ENCODE measurements at regions not wholly inside any gene's neighbourhood (a gene's known extent, or its start where the extent isn't known, plus 50 kb on each side); places are given as distances from the start of the nearest gene placed in this dataset.
"Not testable (repeated sequence)": the region's sequence is repeated elsewhere in the genome, so short reads cannot be mapped to it uniquely, and the experiment has no call there.

- TF ChIP-seq CTCF (IDR thresholded peaks at IDR 0.05) (no peak), ZBTB21 (CRISPR knock-in tag; IDR thresholded peaks at IDR 0.05; ENCODE audit: borderline replicate concordance) (no peak), GABPB1 (CRISPR knock-in tag; IDR thresholded peaks at IDR 0.05) (no peak), KAT7 (CRISPR knock-in tag; IDR thresholded peaks at IDR 0.05; ENCODE audit: borderline replicate concordance) (no peak), NR2C2 (CRISPR knock-in tag; IDR thresholded peaks at IDR 0.05) (no peak)
- TF ChIP-seq, protein P1, sequence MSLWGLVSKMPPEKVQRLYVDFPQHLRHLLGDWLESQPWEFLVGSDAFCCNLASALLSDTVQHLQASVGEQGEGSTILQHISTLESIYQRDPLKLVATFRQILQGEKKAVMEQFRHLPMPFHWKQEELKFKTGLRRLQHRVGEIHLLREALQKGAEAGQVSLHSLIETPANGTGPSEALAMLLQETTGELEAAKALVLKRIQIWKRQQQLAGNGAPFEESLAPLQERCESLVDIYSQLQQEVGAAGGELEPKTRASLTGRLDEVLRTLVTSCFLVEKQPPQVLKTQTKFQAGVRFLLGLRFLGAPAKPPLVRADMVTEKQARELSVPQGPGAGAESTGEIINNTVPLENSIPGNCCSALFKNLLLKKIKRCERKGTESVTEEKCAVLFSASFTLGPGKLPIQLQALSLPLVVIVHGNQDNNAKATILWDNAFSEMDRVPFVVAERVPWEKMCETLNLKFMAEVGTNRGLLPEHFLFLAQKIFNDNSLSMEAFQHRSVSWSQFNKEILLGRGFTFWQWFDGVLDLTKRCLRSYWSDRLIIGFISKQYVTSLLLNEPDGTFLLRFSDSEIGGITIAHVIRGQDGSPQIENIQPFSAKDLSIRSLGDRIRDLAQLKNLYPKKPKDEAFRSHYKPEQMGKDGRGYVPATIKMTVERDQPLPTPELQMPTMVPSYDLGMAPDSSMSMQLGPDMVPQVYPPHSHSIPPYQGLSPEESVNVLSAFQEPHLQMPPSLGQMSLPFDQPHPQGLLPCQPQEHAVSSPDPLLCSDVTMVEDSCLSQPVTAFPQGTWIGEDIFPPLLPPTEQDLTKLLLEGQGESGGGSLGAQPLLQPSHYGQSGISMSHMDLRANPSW (CRISPR knock-in tag; conservative IDR thresholded peaks at IDR 0.05; ENCODE audit: low read depth) = no peak
- TF ChIP-seq, protein P2, sequence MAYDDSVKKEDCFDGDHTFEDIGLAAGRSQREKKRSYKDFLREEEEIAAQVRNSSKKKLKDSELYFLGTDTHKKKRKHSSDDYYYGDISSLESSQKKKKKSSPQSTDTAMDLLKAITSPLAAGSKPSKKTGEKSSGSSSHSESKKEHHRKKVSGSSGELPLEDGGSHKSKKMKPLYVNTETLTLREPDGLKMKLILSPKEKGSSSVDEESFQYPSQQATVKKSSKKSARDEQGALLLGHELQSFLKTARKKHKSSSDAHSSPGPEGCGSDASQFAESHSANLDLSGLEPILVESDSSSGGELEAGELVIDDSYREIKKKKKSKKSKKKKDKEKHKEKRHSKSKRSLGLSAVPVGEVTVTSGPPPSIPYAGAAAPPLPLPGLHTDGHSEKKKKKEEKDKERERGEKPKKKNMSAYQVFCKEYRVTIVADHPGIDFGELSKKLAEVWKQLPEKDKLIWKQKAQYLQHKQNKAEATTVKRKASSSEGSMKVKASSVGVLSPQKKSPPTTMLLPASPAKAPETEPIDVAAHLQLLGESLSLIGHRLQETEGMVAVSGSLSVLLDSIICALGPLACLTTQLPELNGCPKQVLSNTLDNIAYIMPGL (CRISPR knock-in tag; IDR thresholded peaks at IDR 0.05) = no peak
- TF ChIP-seq, protein P3, sequence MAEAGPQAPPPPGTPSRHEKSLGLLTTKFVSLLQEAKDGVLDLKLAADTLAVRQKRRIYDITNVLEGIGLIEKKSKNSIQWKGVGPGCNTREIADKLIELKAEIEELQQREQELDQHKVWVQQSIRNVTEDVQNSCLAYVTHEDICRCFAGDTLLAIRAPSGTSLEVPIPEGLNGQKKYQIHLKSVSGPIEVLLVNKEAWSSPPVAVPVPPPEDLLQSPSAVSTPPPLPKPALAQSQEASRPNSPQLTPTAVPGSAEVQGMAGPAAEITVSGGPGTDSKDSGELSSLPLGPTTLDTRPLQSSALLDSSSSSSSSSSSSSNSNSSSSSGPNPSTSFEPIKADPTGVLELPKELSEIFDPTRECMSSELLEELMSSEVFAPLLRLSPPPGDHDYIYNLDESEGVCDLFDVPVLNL (CRISPR knock-in tag; IDR thresholded peaks at IDR 0.05; ENCODE audit: borderline replicate concordance, low read depth) = no peak
Observed at GRCh38 chr6:131443014-131443413, 130.0 kb upstream of the ARG1 start (continued).

- Mint-ChIP-seq H3K27ac (no peak overlapping the region), H3K9me3 (peaks cover 10% of the 10 kb centered on the region)
- CTCF ChIA-PET = no interaction called here
Observed at GRCh38 chr6:131443514-131443913, 129.5 kb upstream of the ARG1 start.

DNA sequence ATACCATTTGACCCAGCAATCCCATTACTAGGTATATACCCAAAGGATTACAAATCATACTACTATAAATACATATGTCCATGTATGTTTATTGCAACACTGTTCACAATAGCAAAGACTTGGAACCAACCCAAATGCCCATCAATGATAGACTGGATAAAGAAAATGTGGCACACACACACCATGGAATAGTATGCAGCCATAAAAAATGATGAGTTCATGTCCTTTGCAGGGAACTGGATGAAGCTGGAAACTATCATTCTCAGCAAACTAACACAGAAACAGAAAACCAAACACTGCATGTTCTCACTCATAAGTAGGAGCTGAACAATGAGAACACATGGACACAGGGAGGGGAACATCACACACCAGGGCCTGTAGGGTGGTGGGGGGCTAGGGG is 127.7 kb upstream of the ARG1 start:
- H3K9me3 Mint-ChIP-seq; H3K27me3 Mint-ChIP-seq (ENCODE audit: low read depth); ATAC-seq; H3K4me3 Mint-ChIP-seq; CTCF ChIA-PET; H3K4me1 Mint-ChIP-seq; DNase-seq (ENCODE audit: low spot score); H3K36me3 Mint-ChIP-seq; POLR2A ChIA-PET; H3K27ac Mint-ChIP-seq: not testable (repeated sequence)

More at GRCh38 chr6:131443514-131443913, 129.5 kb upstream of the ARG1 start:
- TF ChIP-seq USF2 (CRISPR knock-in tag; IDR thresholded peaks at IDR 0.05) (no peak), CREM (CRISPR knock-in tag; IDR thresholded peaks at IDR 0.05) (no peak), MXD4 (CRISPR knock-in tag; IDR thresholded peaks at IDR 0.05; ENCODE audit: borderline replicate concordance) (no peak), OVOL2 (CRISPR knock-in tag; IDR thresholded peaks at IDR 0.05; ENCODE audit: borderline replicate concordance) (no peak), GTF2I (CRISPR knock-in tag; conservative IDR thresholded peaks at IDR 0.05) (no peak), ESRRA (CRISPR knock-in tag; IDR thresholded peaks at IDR 0.05; ENCODE audit: borderline replicate concordance) (no peak), NR1H2 (CRISPR knock-in tag; IDR thresholded peaks at IDR 0.05) (no peak)
- TF ChIP-seq, protein P4, sequence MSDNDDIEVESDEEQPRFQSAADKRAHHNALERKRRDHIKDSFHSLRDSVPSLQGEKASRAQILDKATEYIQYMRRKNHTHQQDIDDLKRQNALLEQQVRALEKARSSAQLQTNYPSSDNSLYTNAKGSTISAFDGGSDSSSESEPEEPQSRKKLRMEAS (CRISPR knock-in tag; IDR thresholded peaks at IDR 0.05) = no peak
- POLR2A ChIA-PET = no interaction called here
- Mint-ChIP-seq H3K36me3 (no peaks in the 10 kb centered on the region), H3K4me1 (no peaks in the 10 kb centered on the region), H3K27me3 (ENCODE audit: low read depth) (no peaks in the 10 kb centered on the region; the same call in none of the 2 replicates), H3K4me3 (no peak overlapping the region)
- ATAC-seq (no peak), DNase-seq (ENCODE audit: low spot score) (no peak)
